ENCODE measurements at regions not wholly inside any gene's neighbourhood (a gene's known extent, or its start where the extent isn't known, plus 50 kb on each side); places are given as distances from the start of the nearest gene placed in this dataset.

DNA sequence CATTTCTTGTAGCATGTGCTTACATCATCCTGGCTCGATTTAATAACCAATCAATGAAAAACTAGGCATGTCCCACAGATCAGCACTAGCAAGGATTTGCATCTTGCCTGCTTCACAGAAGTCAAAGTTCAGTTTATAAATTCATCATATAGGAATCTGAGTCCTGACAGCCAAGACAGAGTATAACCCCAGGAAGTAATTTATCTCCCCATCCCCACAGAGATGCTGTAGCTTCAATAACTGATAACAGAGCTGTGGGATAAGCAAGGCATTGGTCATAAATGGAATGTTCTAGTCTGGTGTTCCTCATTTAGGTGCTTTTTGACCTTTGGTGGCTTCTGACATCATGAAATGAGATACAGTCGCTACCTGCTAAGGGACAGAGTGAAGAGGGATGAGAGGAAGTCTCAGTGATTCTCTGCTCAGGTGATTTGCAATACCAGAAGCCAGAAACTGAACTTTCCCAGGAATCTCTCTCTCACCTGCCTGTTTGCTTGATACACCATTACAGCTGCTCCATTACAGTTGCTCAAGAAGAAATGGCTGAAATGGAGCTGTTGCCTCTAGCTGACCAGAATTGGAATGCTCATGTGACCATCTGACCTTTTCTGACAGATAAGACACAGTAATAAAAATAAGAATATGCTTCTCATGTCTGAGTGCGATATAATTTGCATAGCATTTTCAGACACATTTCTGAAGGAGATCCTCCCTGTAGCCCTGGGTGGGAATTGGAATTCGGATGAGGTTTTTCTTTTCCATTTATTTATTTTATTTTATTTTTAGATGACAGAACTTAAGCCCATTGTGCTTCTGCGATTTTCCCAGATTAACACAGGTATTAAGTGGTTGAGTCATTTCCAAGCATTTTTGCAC, 217.1 kb upstream of the KCNMB2 start:
- no peak for TF ChIP-seq CTCF (IDR thresholded peaks at IDR 0.05; ENCODE audit: insufficient read depth, low read depth, low read length)
- H3K4me3 ChIP-seq (ENCODE audit: low read depth, low read length): no peak overlapping the region
- peak; percentile 14 for DNase-seq (ENCODE audit: low read depth)

DNA sequence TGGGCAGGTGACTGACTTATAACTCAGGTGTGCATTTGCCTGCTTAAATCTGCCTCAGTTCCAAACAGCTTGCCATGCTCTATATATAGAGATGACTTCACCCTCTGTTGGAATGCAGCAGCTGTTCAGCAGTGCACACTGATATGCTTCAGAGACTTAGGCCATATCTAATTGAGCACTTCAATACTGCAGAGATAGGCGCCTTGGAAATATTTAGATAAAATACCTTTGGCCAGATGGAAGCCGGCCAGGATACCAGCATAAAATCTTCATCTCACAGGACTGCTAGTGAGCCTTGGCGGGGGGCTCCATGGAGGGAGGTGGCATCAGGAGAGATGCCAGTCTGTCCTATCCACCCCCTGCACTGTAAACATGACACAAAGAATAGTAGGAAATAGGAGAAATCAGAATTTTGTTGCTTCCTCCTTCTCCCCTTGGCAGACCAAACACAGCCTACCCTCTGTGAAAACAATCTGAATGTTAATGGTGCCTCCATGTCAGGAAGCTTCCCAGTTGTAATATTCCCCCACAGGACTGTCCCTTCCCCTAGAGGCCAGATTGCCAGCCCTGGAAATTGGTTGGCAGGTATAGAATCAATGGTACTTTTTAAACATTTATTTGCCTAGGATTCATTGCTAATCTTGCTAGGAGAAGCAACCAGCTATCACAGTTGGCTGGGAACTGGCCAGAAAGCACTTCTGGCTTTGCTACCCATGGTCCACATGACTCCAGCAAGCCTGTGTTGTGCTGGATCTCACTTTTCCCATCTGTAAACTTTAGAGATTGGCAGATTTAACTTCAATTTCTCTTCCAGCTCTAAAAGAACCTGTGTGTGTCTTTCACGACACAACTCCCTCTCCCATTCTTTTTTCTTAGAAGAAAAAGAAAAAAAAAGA, 215.5 kb upstream of the KCNMB2 start:
- TF ChIP-seq CTCF (IDR thresholded peaks at IDR 0.05; ENCODE audit: insufficient read depth, low read depth, low read length): no peak

DNA sequence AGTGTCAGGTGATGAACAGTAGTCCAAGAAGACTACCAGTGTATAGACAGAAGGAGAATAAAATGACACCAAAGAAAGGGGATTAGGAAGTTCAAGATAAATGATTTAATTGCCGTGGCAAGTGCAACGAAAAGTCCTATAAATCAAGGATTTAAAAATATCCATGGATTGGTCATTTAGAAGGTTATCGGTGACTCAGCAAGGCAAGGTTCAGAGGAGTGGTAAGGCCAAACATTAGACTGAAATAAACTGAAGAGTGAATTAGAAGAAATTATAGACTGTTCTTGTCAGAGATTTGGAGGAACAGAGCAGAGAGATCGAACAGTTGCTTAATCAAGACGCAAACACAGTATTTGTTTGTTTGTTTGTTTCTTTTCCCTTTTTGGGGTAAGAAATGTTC, 211.9 kb upstream of the KCNMB2 start:
- no peak for DNase-seq (ENCODE audit: low read depth)
- no peak overlapping the region for H3K4me3 ChIP-seq (ENCODE audit: low read depth, low read length)
- no peak for TF ChIP-seq CTCF (IDR thresholded peaks at IDR 0.05; ENCODE audit: insufficient read depth, low read depth, low read length)

More for the DNA sequence above, 215.5 kb upstream of the KCNMB2 start:
- H3K4me3 ChIP-seq (ENCODE audit: low read depth, low read length): no peak overlapping the region
- DNase-seq (ENCODE audit: low read depth): peak; percentile 74

DNA sequence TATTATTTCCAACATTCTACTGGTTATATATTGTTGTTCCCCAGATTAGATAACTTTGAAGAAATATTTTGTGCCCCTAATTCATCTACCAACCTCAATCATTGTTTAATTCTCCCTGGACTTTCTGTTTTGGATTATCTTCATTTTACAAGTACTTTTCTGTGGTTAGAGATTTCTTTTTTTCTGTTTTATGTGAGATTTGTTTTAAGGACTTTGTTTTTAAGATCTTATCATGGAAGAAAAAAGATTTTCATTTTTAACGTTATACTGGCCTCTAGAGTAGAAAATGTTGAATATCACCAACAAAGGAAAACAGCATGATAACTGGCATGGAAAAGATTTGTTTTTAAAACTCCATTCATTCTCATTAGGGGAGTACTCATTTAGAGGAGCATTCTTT, 210.9 kb upstream of the KCNMB2 start:
- TF ChIP-seq CTCF (IDR thresholded peaks at IDR 0.05; ENCODE audit: insufficient read depth, low read depth, low read length): peak; percentile 52

GRCh38 chr3:178329936-178330335, 206.3 kb upstream of the KCNMB2 start:
- DNase-seq (ENCODE audit: low read depth): peak; percentile 66
- no peak overlapping the region for H3K4me3 ChIP-seq (ENCODE audit: low read depth, low read length)
- TF ChIP-seq CTCF (IDR thresholded peaks at IDR 0.05; ENCODE audit: insufficient read depth, low read depth, low read length): no peak

More for the DNA sequence above, 210.9 kb upstream of the KCNMB2 start:
- peak; percentile 71 for DNase-seq (ENCODE audit: low read depth)
- H3K4me3 ChIP-seq (ENCODE audit: low read depth, low read length): no peak overlapping the region

DNA sequence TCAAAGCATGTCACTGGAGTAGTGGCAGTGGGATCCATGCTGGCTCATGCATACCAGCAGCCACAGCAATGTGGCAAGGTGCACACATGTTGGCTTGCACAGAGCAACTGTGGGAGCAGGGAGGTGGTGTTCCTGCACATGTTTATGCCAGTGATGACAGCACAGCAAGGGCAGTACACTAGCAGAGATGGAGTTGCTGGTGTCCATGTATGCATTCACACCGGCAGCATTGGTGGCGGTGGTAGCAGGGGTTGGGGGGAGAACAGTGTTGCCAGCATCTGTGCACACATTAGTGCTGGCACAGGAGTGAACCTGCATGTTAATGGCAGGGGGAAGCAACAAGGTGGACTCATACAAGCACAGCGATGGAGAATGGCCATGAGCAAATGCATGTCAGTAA, 202.0 kb upstream of the KCNMB2 start:
- no peak overlapping the region for H3K4me3 ChIP-seq (ENCODE audit: low read depth, low read length)
- TF ChIP-seq CTCF (IDR thresholded peaks at IDR 0.05; ENCODE audit: insufficient read depth, low read depth, low read length): no peak
- DNase-seq (ENCODE audit: low read depth): no peak
